Liver (tissue), 8 donors: ENCODE measurements at regions not wholly inside any gene's neighbourhood (a gene's known extent, or its start where the extent isn't known, plus 50 kb on each side); places are given as distances from the start of the nearest gene placed in this dataset.

Source experiments
- DNase-seq: peaks from one replicate; pipeline ENCODE4 v3.0.0-alpha.2; 2017; ENCODE audit warnings: low spot score
- H3K27ac ChIP-seq, 2 donors: one replicate each; pipeline ENCODE4 v1.7.0; 2013; ENCODE audit warnings: inconsistent platforms in 2 of 2, low read length in 2 of 2, control low read depth in 1 of 2, low read depth in 1 of 2, mild to moderate bottlenecking in 1 of 2
- H3K27me3 ChIP-seq, 4 donors: one replicate each; pipeline versions ENCODE4 v1.6.1 to v1.7.0; 2013; ENCODE audit warnings: low read length in 3 of 4, inconsistent platforms in 1 of 4, mild to moderate bottlenecking in 1 of 4, moderate library complexity in 1 of 4; ENCODE audit not compliant: control insufficient read depth in 4 of 4, insufficient read depth in 4 of 4
- H3K36me3 ChIP-seq, 4 donors: one replicate each; pipeline versions ENCODE4 v1.6.1 to v1.7.0; 2013; ENCODE audit warnings: low read length in 3 of 4, mild to moderate bottlenecking in 3 of 4, low read depth in 1 of 4, moderate library complexity in 1 of 4; ENCODE audit not compliant: control insufficient read depth in 4 of 4, insufficient read depth in 3 of 4
- H3K4me1 ChIP-seq, 4 donors: one replicate each; pipeline versions ENCODE4 v1.6.1 to v1.7.0; 2013; ENCODE audit warnings: low read length in 3 of 4, mild to moderate bottlenecking in 3 of 4, moderate library complexity in 1 of 4; ENCODE audit not compliant: control insufficient read depth in 4 of 4, insufficient read depth in 4 of 4
- H3K4me3 ChIP-seq, 3 donors: one replicate each; pipeline versions ENCODE4 v1.6.1 to v1.7.0; 2013; ENCODE audit warnings: low read length in 3 of 3, control low read depth in 1 of 3, low read depth in 1 of 3, mild to moderate bottlenecking in 1 of 3
- H3K9ac ChIP-seq, 2 donors: one replicate each; pipeline ENCODE4 v1.7.0; 2013; ENCODE audit warnings: low read length in 2 of 2, mild to moderate bottlenecking in 2 of 2, moderate library complexity in 2 of 2, control low read depth in 1 of 2, low read depth in 1 of 2
- H3K9me3 ChIP-seq, 4 donors: one replicate each; pipeline versions ENCODE4 v1.6.1 to v1.7.0; 2013; ENCODE audit warnings: low read length in 3 of 4; ENCODE audit not compliant: control insufficient read depth in 4 of 4
- EGR1 ChIP-seq, 2 donors: IDR thresholded peaks; 2 replicates each; pipeline ENCODE4 v1.6.1; 2016 to 2018; ENCODE audit warnings: antibody characterized with exemption in 2 of 2, low read depth in 2 of 2
- GABPA ChIP-seq, 2 donors: IDR thresholded peaks in 1 of 2; conservative IDR thresholded peaks in 1 of 2; 2 replicates each; pipeline ENCODE4 v1.6.1; 2016; ENCODE audit warnings: antibody characterized with exemption in 2 of 2, mild to moderate bottlenecking in 1 of 2, moderate library complexity in 1 of 2
- HNF4A ChIP-seq, 2 donors: conservative IDR thresholded peaks; 2 replicates each; pipeline ENCODE4 v1.6.1; 2016; ENCODE audit warnings: antibody characterized with exemption in 2 of 2, mild to moderate bottlenecking in 2 of 2
- HNF4G ChIP-seq: IDR thresholded peaks from 2 replicates; pipeline ENCODE4 v1.6.1; 2016; ENCODE audit warnings: antibody characterized with exemption
- NR2F2 ChIP-seq: IDR thresholded peaks from 2 replicates; pipeline ENCODE4 v1.6.1; 2016; ENCODE audit warnings: antibody characterized with exemption
- RAD21 ChIP-seq, 2 donors: IDR thresholded peaks; 2 replicates each; pipeline ENCODE4 v1.6.1; 2016; ENCODE audit warnings: antibody characterized with exemption in 2 of 2, mild to moderate bottlenecking in 2 of 2
- RXRA ChIP-seq, 2 donors: IDR thresholded peaks; 2 replicates each; pipeline ENCODE4 v1.6.1; 2017 to 2018; ENCODE audit warnings: antibody characterized with exemption in 2 of 2, mild to moderate bottlenecking in 1 of 2
- SP1 ChIP-seq: IDR thresholded peaks from 2 replicates; pipeline ENCODE4 v1.6.1; 2018; ENCODE audit warnings: antibody characterized with exemption, mild to moderate bottlenecking
- WGBS: extraction: QIAGEN DNeasy Blood & Tissue Kit; methylation state at CpG from one replicate; pipeline ENCODE4 v1.1.7; 2013; 5-methylcytosine and 5-hydroxymethylcytosine counted together
- TF ChIP-seq, protein P1 (sequence below): IDR thresholded peaks from 2 replicates; pipeline ENCODE4 v1.6.1; 2016; ENCODE audit warnings: antibody characterized with exemption, mild to moderate bottlenecking
- TF ChIP-seq, protein P2 (sequence below): fragments of 150-350 bp; IDR thresholded peaks from 2 replicates; pipeline ENCODE4 v1.5.1; 2017; ENCODE audit warnings: improper control_type of control experiment, low read depth, low read length; ENCODE audit not compliant: missing input control
- TF ChIP-seq, protein P3 (sequence below): IDR thresholded peaks from 2 replicates; pipeline ENCODE4 v1.6.1; 2016; ENCODE audit warnings: antibody characterized with exemption
- donor health status: healthy.
- donor health status: healthy.
- donor health status: healthy.
- donor health status: healthy.
- donor health status: healthy.

DNA sequence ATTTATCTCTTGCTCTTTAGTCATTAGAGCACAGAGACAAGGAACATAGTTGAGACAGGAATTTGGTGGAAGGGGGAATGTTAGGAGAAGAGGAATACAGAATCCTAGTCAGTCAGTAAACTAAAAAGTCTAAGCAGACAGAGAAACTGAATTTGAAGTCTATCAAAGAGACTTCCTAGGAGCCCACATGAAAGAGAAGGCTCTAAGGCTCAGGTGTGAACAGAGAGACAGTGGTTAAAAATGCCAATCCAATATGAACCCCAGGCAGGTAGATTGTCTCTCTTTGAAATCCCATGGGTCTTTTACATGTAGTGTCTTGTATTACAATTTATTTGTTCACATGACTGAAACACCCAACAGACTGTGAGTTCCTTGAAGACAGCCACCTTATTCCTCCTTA is 77.8 kb upstream of the NFKB1 start (continued):
- TF ChIP-seq, protein P1, sequence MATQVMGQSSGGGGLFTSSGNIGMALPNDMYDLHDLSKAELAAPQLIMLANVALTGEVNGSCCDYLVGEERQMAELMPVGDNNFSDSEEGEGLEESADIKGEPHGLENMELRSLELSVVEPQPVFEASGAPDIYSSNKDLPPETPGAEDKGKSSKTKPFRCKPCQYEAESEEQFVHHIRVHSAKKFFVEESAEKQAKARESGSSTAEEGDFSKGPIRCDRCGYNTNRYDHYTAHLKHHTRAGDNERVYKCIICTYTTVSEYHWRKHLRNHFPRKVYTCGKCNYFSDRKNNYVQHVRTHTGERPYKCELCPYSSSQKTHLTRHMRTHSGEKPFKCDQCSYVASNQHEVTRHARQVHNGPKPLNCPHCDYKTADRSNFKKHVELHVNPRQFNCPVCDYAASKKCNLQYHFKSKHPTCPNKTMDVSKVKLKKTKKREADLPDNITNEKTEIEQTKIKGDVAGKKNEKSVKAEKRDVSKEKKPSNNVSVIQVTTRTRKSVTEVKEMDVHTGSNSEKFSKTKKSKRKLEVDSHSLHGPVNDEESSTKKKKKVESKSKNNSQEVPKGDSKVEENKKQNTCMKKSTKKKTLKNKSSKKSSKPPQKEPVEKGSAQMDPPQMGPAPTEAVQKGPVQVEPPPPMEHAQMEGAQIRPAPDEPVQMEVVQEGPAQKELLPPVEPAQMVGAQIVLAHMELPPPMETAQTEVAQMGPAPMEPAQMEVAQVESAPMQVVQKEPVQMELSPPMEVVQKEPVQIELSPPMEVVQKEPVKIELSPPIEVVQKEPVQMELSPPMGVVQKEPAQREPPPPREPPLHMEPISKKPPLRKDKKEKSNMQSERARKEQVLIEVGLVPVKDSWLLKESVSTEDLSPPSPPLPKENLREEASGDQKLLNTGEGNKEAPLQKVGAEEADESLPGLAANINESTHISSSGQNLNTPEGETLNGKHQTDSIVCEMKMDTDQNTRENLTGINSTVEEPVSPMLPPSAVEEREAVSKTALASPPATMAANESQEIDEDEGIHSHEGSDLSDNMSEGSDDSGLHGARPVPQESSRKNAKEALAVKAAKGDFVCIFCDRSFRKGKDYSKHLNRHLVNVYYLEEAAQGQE = no peak
- TF ChIP-seq GABPA (IDR thresholded peaks at IDR 0.05 in 1 of 2, conservative IDR thresholded peaks at IDR 0.05 in 1 of 2) (no peak), HNF4A (conservative IDR thresholded peaks at IDR 0.05) (no peak), SP1 (no peak), HNF4G (no peak)
- TF ChIP-seq, protein P2, sequence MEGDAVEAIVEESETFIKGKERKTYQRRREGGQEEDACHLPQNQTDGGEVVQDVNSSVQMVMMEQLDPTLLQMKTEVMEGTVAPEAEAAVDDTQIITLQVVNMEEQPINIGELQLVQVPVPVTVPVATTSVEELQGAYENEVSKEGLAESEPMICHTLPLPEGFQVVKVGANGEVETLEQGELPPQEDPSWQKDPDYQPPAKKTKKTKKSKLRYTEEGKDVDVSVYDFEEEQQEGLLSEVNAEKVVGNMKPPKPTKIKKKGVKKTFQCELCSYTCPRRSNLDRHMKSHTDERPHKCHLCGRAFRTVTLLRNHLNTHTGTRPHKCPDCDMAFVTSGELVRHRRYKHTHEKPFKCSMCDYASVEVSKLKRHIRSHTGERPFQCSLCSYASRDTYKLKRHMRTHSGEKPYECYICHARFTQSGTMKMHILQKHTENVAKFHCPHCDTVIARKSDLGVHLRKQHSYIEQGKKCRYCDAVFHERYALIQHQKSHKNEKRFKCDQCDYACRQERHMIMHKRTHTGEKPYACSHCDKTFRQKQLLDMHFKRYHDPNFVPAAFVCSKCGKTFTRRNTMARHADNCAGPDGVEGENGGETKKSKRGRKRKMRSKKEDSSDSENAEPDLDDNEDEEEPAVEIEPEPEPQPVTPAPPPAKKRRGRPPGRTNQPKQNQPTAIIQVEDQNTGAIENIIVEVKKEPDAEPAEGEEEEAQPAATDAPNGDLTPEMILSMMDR = no peak

DNA sequence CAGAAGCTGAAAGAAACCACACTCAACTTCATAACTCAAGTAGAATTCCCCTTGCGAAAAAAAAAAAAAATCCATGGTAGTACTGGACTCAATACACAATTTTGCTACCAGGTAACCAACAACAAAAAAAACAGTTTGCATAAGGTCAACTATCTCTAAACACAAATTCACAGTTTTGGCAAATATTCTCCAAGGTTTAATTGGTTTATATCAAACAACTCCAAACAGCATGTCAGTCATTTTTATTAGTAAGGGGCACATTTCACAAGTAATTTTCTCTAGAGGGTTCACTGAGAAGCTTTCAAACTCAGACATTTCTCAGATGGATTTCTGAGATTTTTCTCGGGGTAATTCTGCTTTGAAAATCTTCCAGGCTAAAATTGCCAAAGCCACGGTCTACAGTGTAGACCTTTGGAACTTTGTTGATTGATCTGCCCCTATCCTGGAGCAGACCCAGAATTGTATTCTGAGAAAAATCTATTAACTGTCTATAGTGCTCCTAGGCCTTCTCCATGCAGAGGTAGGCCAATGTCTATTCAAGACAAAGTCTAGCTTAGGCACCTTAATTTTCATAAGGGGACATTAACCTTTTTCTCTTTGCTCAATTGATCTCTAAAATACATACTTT is 73.7 kb upstream of the NFKB1 start:
- Histone ChIP-seq H3K4me1 (peaks cover 5 to 37% (median 19%) of the 10 kb centered on the region in 4 donors), H3K36me3 (no peaks in the 10 kb centered on the region), H3K9me3 (peaks cover 0 to 2% (median 0%) of the 10 kb centered on the region in 4 donors), H3K27me3 (no peaks in the 10 kb centered on the region), H3K27ac (peak overlapping the region; percentile 21 to 69), H3K4me3 (peak overlapping the region in 2 of 3 donors; percentile 2 to 7), H3K9ac (peak overlapping the region in 1 of 2 donors; percentile 55)
- WGBS = 37% methylated on average over 3 of the region's 3 CpGs
- DNase-seq = no peak
- TF ChIP-seq, protein P3, sequence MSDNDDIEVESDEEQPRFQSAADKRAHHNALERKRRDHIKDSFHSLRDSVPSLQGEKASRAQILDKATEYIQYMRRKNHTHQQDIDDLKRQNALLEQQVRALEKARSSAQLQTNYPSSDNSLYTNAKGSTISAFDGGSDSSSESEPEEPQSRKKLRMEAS = peak; percentile 24
- TF ChIP-seq HNF4A (conservative IDR thresholded peaks at IDR 0.05) (peak; percentile 81 to 93), RXRA (IDR thresholded peaks at IDR 0.05) (peak; percentile 42 to 65), SP1 (peak; percentile 89), HNF4G (peak; percentile 72), NR2F2 (no peak), EGR1 (IDR thresholded peaks at IDR 0.05; ENCODE audit: low read depth in 2 of 2) (no peak), RAD21 (IDR thresholded peaks at IDR 0.05) (peak in 1 of 2 donors; percentile 35)
- TF ChIP-seq, protein P2 = no peak
- TF ChIP-seq, protein P1 = no peak
